BJ (cell line): ENCODE measurements at regions not wholly inside any gene's neighbourhood (a gene's known extent, or its start where the extent isn't known, plus 50 kb on each side); places are given as distances from the start of the nearest gene placed in this dataset.

Experiments used
- CTCF ChIA-PET: fragments of 350-600 bp; formaldehyde crosslinking; extraction: SDS; loops from one replicate; lab custom pipeline; 2021; ENCODE audit warnings: antibody characterized with exemption, inconsistent platforms; lab: Yijun Ruan, JAX
- POLR2A ChIA-PET: fragments of 300-600 bp; sonication (Branson Sonifier 250); formaldehyde crosslinking; extraction: SDS; loops from one replicate; lab custom pipeline; 2021; ENCODE audit warnings: antibody characterized with exemption; lab: Charles Lee
- DNase-seq: peaks from one replicate; pipeline ENCODE4 v3.0.0-alpha.2; 2011; ENCODE audit warnings: low read depth
- H3K27me3 ChIP-seq: 2 replicates; pipeline ENCODE4 v1.6.0; 2011; ENCODE audit warnings: low read length; ENCODE audit not compliant: control insufficient read depth, insufficient read depth
- H3K36me3 ChIP-seq: 2 replicates; pipeline ENCODE4 v1.5.1; 2011; ENCODE audit warnings: low read length; ENCODE audit not compliant: control insufficient read depth, insufficient read depth
- H3K4me3 ChIP-seq: 2 replicates; pipeline ENCODE4 v1.5.1; 2011; ENCODE audit warnings: low read depth, mild to moderate bottlenecking, control low read depth, low read length
- CTCF ChIP-seq: IDR thresholded peaks from 2 replicates; pipeline ENCODE4 v1.5.1; 2011; ENCODE audit warnings: low read depth, mild to moderate bottlenecking, control low read depth, inconsistent platforms, low read length, moderate library complexity; ENCODE audit not compliant: insufficient read depth

GRCh38 chr6:121510568-121511177, 75.2 kb downstream of the GJA1 start:
- POLR2A ChIA-PET: no interaction called here
- TF ChIP-seq CTCF: no peak
- CTCF ChIA-PET: interaction anchor here (0.9 kb wide), 1 partner anchor 1294 kb away, joined by 3 read pairs; no protein-coding TSS in a partner anchor
- Histone ChIP-seq H3K4me3 (no peak overlapping the region), H3K36me3 (no peaks in the 10 kb centered on the region), H3K27me3 (no peaks in the 10 kb centered on the region)
- no peak for DNase-seq

- no peaks in the 10 kb centered on the region for H3K27me3 ChIP-seq
- H3K4me3 ChIP-seq: no peak overlapping the region
- no peaks in the 10 kb centered on the region for H3K36me3 ChIP-seq
- no peak for DNase-seq
- no peak for TF ChIP-seq CTCF
- ChIA-PET CTCF (interaction anchor here (0.6 kb wide), 1 partner anchor 177 kb away, joined by 3 read pairs; no protein-coding TSS in a partner anchor), POLR2A (interaction anchor here (0.7 kb wide), 1 partner anchor 49 kb away, joined by 4 read pairs; no protein-coding TSS in a partner anchor)
Measured at GRCh38 chr6:121515630-121516265, 80.3 kb downstream of the GJA1 start.

- POLR2A ChIA-PET: interaction anchor here (0.7 kb wide), 1 partner anchor 50 kb away, joined by 4 read pairs; no protein-coding TSS in a partner anchor
- Histone ChIP-seq H3K4me3 (no peak overlapping the region), H3K27me3 (no peaks in the 10 kb centered on the region), H3K36me3 (no peaks in the 10 kb centered on the region)
- CTCF ChIA-PET: no interaction called here
- no peak for DNase-seq
- no peak for TF ChIP-seq CTCF
Measured at GRCh38 chr6:121516331-121516730, 80.9 kb downstream of the GJA1 start.

GRCh38 chr6:121520337-121521163, 85.1 kb downstream of the GJA1 start:
- no peak for TF ChIP-seq CTCF
- Histone ChIP-seq H3K36me3 (no peaks in the 10 kb centered on the region), H3K27me3 (no peaks in the 10 kb centered on the region), H3K4me3 (no peak overlapping the region)
- CTCF ChIA-PET: no interaction called here
- POLR2A ChIA-PET: interaction anchor here (0.6 kb wide), 1 partner anchor 28 kb away, joined by 5 read pairs; no protein-coding TSS in a partner anchor
- DNase-seq: peak; percentile 61

- Histone ChIP-seq H3K36me3 (no peaks in the 10 kb centered on the region), H3K4me3 (no peak overlapping the region), H3K27me3 (no peaks in the 10 kb centered on the region)
- ChIA-PET CTCF (no interaction called here), POLR2A (interaction anchor here (0.6 kb wide), 1 partner anchor 28 kb away, joined by 5 read pairs; no protein-coding TSS in a partner anchor)
- TF ChIP-seq CTCF: no peak
- DNase-seq: no peak
Measured at GRCh38 chr6:121521164-121521555, 85.7 kb downstream of the GJA1 start.
